Right atrium auricular region (tissue), 2 donors: ENCODE measurements at regions not wholly inside any gene's neighbourhood (a gene's known extent, or its start where the extent isn't known, plus 50 kb on each side); places are given as distances from the start of the nearest gene placed in this dataset.

Source experiments
- DNase-seq: peaks from one replicate; pipeline ENCODE4 v3.0.0-alpha.2; 2019; ENCODE audit warnings: low spot score
- H3K27ac ChIP-seq, 2 donors: fragments of 200-600 bp; sonication (generic); 1 replicate in 1 of 2; 2 replicates in 1 of 2; pipeline ENCODE4 v1.5.1; 2016 to 2019
- H3K27me3 ChIP-seq, 2 donors: fragments of 200-600 bp; sonication (generic); one replicate each; pipeline versions ENCODE4 v1.5.1 to v1.6.0; 2017 to 2019
- H3K36me3 ChIP-seq: fragments of 200-600 bp; sonication (generic); one replicate; pipeline ENCODE4 v1.5.1; 2016
- H3K4me1 ChIP-seq, 2 donors: fragments of 200-600 bp; sonication (generic); one replicate each; pipeline versions ENCODE4 v1.5.1 to v1.6.0; 2017 to 2019
- H3K4me3 ChIP-seq, 2 donors: fragments of 200-600 bp; sonication (generic); 1 replicate in 1 of 2; 2 replicates in 1 of 2; pipeline ENCODE4 v1.5.1; 2017 to 2019; ENCODE audit warnings: mild to moderate bottlenecking in 1 of 2, moderate library complexity in 1 of 2
- H3K9me3 ChIP-seq, 2 donors: fragments of 200-600 bp; sonication (generic); one replicate each; pipeline ENCODE4 v1.5.1; 2019
- TF ChIP-seq, protein P1 (sequence below), 2 donors: fragments of 200-600 bp; sonication (generic); IDR thresholded peaks; one replicate each; pipeline ENCODE4 v1.5.1; 2019; ENCODE audit warnings: antibody characterized with exemption in 2 of 2

DNA sequence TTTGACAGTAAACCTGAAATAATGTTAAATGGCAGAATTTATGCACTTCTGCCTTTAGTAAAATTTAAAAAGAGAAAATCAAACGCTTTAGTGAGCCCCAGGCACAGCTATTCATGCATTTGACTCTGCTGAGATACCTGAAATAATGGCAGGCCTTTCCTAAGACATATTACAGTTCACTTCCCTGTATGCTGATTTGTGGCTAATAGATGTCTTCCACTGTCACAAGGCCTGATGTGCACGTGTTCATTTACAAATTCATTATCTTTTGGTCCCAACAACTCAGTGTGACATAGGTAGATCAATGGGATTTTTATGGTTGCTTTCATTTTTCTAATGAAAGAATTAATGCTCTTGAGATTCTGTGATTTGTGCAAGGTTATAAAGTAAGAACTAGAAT lies 449.7 kb upstream of the RGS17 start:
- H3K9me3 ChIP-seq = peaks cover 0 to 13% of the 10 kb centered on the region in 2 donors
- no peak overlapping the region for H3K27ac ChIP-seq
- no peak overlapping the region for H3K4me3 ChIP-seq
- no peaks in the 10 kb centered on the region for H3K36me3 ChIP-seq
- no peaks in the 10 kb centered on the region for H3K27me3 ChIP-seq
- no peak for DNase-seq
- no peaks in the 10 kb centered on the region for H3K4me1 ChIP-seq
- TF ChIP-seq, protein P1, sequence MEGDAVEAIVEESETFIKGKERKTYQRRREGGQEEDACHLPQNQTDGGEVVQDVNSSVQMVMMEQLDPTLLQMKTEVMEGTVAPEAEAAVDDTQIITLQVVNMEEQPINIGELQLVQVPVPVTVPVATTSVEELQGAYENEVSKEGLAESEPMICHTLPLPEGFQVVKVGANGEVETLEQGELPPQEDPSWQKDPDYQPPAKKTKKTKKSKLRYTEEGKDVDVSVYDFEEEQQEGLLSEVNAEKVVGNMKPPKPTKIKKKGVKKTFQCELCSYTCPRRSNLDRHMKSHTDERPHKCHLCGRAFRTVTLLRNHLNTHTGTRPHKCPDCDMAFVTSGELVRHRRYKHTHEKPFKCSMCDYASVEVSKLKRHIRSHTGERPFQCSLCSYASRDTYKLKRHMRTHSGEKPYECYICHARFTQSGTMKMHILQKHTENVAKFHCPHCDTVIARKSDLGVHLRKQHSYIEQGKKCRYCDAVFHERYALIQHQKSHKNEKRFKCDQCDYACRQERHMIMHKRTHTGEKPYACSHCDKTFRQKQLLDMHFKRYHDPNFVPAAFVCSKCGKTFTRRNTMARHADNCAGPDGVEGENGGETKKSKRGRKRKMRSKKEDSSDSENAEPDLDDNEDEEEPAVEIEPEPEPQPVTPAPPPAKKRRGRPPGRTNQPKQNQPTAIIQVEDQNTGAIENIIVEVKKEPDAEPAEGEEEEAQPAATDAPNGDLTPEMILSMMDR (IDR thresholded peaks at IDR 0.05) = no peak

DNA sequence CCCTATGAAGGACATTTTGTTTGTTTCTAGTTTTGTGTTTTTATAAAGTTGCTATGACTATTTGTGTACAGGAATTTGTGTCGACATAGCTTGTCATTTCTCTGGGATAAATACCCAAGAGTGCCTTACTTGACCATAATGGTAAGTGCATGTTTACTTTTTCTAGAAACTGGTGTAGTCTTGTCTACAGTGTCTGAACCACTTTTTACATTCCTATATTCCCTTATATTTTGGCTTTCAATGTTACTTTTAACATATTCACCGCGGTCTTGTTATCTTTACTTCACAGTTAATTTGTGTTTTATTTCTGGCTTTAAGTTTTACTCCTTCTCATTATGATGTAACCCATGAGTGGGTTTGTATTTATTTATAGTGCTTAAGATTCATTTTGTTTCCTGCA lies 444.4 kb upstream of the RGS17 start:
- Histone ChIP-seq H3K4me1 (no peaks in the 10 kb centered on the region), H3K4me3 (no peak overlapping the region)
- no peak for DNase-seq

DNA sequence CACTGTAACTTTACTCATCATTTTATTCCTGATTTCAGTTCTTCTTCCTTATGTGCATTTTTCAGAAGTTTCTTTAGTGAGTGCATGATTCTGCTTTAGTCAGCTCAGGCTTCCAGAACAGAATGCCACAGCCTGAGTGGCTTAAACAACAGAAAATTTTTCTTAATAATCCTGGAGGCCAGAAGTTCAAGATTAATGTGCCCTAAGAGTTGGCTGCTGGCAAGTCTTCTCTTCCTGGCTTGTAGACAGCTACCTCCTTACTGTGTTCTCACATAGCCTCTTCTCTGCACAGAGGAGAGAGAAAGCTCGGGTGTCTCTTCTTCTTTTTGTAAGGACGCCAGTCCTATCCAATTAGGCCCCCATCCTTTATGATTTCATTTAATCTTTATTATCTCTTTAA lies 443.1 kb upstream of the RGS17 start:
- no peak for DNase-seq
- H3K27me3 ChIP-seq = no peaks in the 10 kb centered on the region
- no peaks in the 10 kb centered on the region for H3K36me3 ChIP-seq
- no peaks in the 10 kb centered on the region for H3K4me1 ChIP-seq
- peaks cover 0 to 8% of the 10 kb centered on the region in 2 donors for H3K9me3 ChIP-seq
- H3K27ac ChIP-seq = no peak overlapping the region
- TF ChIP-seq, protein P1 (IDR thresholded peaks at IDR 0.05) = no peak
- H3K4me3 ChIP-seq = no peak overlapping the region

More for the DNA sequence above, 444.4 kb upstream of the RGS17 start:
- Histone ChIP-seq H3K27ac (no peak overlapping the region), H3K9me3 (peaks cover 0 to 13% of the 10 kb centered on the region in 2 donors), H3K27me3 (no peaks in the 10 kb centered on the region), H3K36me3 (no peaks in the 10 kb centered on the region)
- TF ChIP-seq, protein P1 (IDR thresholded peaks at IDR 0.05) = no peak

DNA sequence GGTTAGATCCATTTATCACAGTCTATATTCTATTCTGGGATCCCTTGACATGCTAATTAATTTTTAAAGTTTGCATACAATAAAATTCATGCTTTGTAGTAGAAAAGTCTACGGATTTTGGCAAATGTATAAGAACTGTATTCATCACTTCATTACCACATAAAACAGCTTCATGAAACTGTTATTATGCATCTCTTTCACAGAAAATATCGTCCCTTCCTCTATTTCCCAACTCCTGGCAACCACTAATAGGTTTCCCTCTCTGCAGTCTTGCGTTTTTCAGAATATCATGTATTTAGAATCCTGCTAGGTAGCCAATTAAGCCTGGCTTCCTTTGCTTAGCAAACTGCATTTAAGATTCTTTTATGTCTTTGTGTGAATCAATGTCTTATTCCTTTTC lies 441.3 kb upstream of the RGS17 start:
- no peak overlapping the region for H3K4me3 ChIP-seq
- H3K27ac ChIP-seq = no peak overlapping the region
- H3K4me1 ChIP-seq = no peaks in the 10 kb centered on the region
- no peaks in the 10 kb centered on the region for H3K36me3 ChIP-seq
- H3K27me3 ChIP-seq = no peaks in the 10 kb centered on the region
- DNase-seq = no peak
- no peaks in the 10 kb centered on the region for H3K9me3 ChIP-seq
- TF ChIP-seq, protein P1 (IDR thresholded peaks at IDR 0.05) = no peak

DNA sequence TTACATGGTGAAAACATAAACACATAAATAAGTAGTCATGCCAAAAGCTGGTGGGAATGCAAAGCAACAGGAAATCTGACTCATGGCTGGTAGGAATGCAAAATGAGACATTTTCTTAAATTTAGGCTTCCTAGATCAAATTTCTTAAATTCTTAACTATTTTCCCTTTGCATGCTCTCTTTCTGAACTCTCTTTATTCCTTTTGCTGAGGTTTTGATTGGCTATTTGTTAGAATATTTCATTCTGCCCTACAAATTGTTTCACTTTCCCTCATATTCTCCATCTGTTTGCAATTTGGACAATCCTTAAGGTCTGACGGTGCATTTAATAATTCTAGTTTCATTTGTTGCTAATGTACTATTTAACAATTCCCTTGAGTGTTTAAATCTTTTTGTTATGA lies 437.5 kb upstream of the RGS17 start:
- no peaks in the 10 kb centered on the region for H3K27me3 ChIP-seq
- H3K36me3 ChIP-seq = no peaks in the 10 kb centered on the region
- TF ChIP-seq, protein P1 (IDR thresholded peaks at IDR 0.05) = no peak
- no peaks in the 10 kb centered on the region for H3K4me1 ChIP-seq
- no peak overlapping the region for H3K27ac ChIP-seq
- no peak overlapping the region for H3K4me3 ChIP-seq
- DNase-seq = no peak
- H3K9me3 ChIP-seq = no peaks in the 10 kb centered on the region

DNA sequence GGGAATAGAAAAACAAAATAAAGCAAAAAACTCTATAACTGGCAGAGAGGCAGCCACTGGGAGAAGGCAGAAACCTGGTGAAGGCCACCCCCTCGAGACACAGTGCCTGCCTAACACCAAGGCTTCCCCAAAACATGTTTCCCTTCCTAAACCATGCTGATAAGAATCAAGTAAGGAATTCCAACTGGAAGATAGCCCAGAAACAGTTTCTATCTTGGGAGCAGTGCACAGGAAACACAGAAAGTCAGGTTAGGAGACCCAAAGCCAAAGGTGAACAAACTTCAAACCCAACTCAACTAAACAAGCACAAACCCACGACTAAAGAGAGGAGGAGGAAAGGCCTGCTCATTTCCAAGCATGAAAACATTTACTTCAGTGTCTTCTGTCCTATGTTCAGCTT lies 433.7 kb upstream of the RGS17 start:
- no peak overlapping the region for H3K27ac ChIP-seq
- no peaks in the 10 kb centered on the region for H3K27me3 ChIP-seq
- no peaks in the 10 kb centered on the region for H3K9me3 ChIP-seq
- no peaks in the 10 kb centered on the region for H3K4me1 ChIP-seq
- no peak for DNase-seq
- H3K36me3 ChIP-seq = no peaks in the 10 kb centered on the region
- H3K4me3 ChIP-seq = no peak overlapping the region
- TF ChIP-seq, protein P1 (IDR thresholded peaks at IDR 0.05) = no peak
